PC-3 (cell line): ENCODE measurements at regions not wholly inside any gene's neighbourhood (a gene's known extent, or its start where the extent isn't known, plus 50 kb on each side); places are given as distances from the start of the nearest gene placed in this dataset.

ENCODE experiments used
- ATAC-seq: fragments of 200-7000 bp; cut with Tn5 transposase; 2 replicates; pipeline ENCODE4 v1.9.1; 2020; ENCODE audit warnings: mild to moderate bottlenecking, moderate library complexity
- BruUV-seq: library from RNA; stranded (reverse); fragments of 400-500 nt; replicated peaks from 2 replicates; lab custom pipeline; 2021; lab: Mats Ljungman, UMichigan
- CTCF ChIA-PET: fragments of 300-600 bp; sonication (Branson Sonifier 250); formaldehyde crosslinking; loops from one replicate; lab custom pipeline; 2022; ENCODE audit warnings: antibody characterized with exemption; lab: Charles Lee
- POLR2A ChIA-PET: fragments of 300-600 bp; sonication (Branson Sonifier 250); formaldehyde crosslinking; loops from one replicate; lab custom pipeline; 2022; ENCODE audit warnings: antibody characterized with exemption; ENCODE audit not compliant: unreplicated experiment; lab: Charles Lee
- DNase-seq: peaks from one replicate; pipeline ENCODE4 v3.0.0-alpha.2; 2015
- H2AFZ ChIP-seq: fragments of 300-600 bp; sonication (generic); 2 replicates; pipeline ENCODE4 v1.6.0; 2016; ENCODE audit warnings: antibody characterized with exemption, low read length
- H3F3A ChIP-seq: fragments of 300-600 bp; sonication (generic); one replicate; pipeline ENCODE4 v1.6.0; 2017; ENCODE audit warnings: antibody characterized with exemption, low read length, control low read depth, mild to moderate bottlenecking; ENCODE audit not compliant: unreplicated experiment
- H3K27ac ChIP-seq: fragments of 300-600 bp; sonication (generic); 2 replicates; pipeline ENCODE4 v1.5.1; 2016; ENCODE audit warnings: mild to moderate bottlenecking, low read length
- H3K27me3 ChIP-seq: fragments of 300-600 bp; sonication (generic); 2 replicates; pipeline ENCODE4 v1.6.1; 2016; ENCODE audit warnings: low read length, mixed read lengths
- H3K36me3 ChIP-seq: fragments of 300-600 bp; sonication (generic); 2 replicates; pipeline ENCODE4 v1.6.1; 2016; ENCODE audit warnings: low read depth, mixed run types, low read length, mixed read lengths
- H3K4me1 ChIP-seq: fragments of 300-600 bp; sonication (generic); 2 replicates; pipeline ENCODE4 v1.5.1; 2016; ENCODE audit warnings: low read length; ENCODE audit not compliant: insufficient read depth
- H3K4me2 ChIP-seq: fragments of 300-600 bp; sonication (generic); 2 replicates; pipeline ENCODE4 v1.6.0; 2016; ENCODE audit warnings: low read length
- H3K4me3 ChIP-seq: fragments of 300-600 bp; sonication (generic); 2 replicates; pipeline ENCODE4 v1.5.1; 2016; ENCODE audit warnings: mild to moderate bottlenecking, low read length, mixed read lengths
- H3K79me2 ChIP-seq: fragments of 300-600 bp; sonication (generic); 2 replicates; pipeline ENCODE4 v1.6.1; 2017; ENCODE audit warnings: low read length, mixed read lengths
- H3K9ac ChIP-seq: fragments of 300-600 bp; sonication (generic); 2 replicates; pipeline ENCODE4 v1.6.0; 2016; ENCODE audit warnings: mild to moderate bottlenecking, low read length
- H3K9me2 ChIP-seq: fragments of 300-600 bp; sonication (generic); replicated peaks from 2 replicates; pipeline ENCODE4 v1.6.1; 2016; ENCODE audit warnings: mixed run types, low read length, mixed read lengths
- H3K9me3 ChIP-seq: fragments of 300-600 bp; sonication (generic); 2 replicates; pipeline ENCODE4 v1.6.1; 2016; ENCODE audit warnings: low read length, mixed read lengths
- H4K20me1 ChIP-seq: fragments of 300-600 bp; sonication (generic); 2 replicates; pipeline ENCODE4 v1.6.1; 2016; ENCODE audit warnings: low read length, mixed read lengths
- EZH2 ChIP-seq: fragments of 300-600 bp; sonication (generic); IDR thresholded peaks from one replicate; pipeline ENCODE4 v1.6.1; 2017; ENCODE audit warnings: antibody characterized with exemption, mild to moderate bottlenecking, low read length; ENCODE audit not compliant: unreplicated experiment
- EZH2phosphoT487 ChIP-seq: fragments of 300-600 bp; sonication (generic); IDR thresholded peaks from 2 replicates; pipeline ENCODE4 v1.6.1; 2018; ENCODE audit warnings: mild to moderate bottlenecking, antibody characterized with exemption, low read length, borderline replicate concordance
- intact Hi-C: fragments of 100-400 bp; cut with micrococcal nuclease; formaldehyde crosslinking; loops from 2 replicates; pipeline ENCODE4 v1.9.0; 2023
- TF ChIP-seq, protein P1 (sequence below): fragments of 300-600 bp; sonication (generic); conservative IDR thresholded peaks from 2 replicates; pipeline ENCODE4 v1.5.1; 2017; ENCODE audit warnings: antibody characterized with exemption, low read depth, mild to moderate bottlenecking, low read length

DNA sequence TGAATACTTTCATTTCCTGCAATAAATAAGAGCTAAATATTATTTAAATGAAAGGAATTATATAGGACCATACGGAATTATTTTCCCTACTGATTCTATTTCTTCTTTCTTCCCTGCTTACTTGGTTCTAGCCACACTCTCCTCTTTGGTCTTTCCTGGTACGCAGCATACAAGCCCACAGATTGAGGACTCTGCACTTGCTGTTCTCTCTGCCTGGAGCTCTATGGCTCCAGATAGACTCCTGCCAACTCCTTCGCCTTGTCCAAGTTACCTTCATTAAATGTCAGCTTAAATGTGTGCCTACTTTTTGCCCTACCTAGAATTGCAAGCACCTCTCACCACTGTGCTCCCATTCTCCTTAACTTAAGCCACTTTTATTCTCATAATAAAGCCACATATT lies 203.4 kb downstream of the MDFIC start:
- CTCF ChIA-PET = no interaction called here
- no peaks in the 10 kb centered on the region for H3F3A ChIP-seq
- no peaks in the 10 kb centered on the region for H3K27me3 ChIP-seq
- BruUV-seq = no TSS peak
- no peak for DNase-seq
- no peak overlapping the region for H3K27ac ChIP-seq
- H3K4me3 ChIP-seq = no peak overlapping the region
- no peaks in the 10 kb centered on the region for H3K79me2 ChIP-seq
- peaks cover 17% of the 10 kb centered on the region for H3K4me1 ChIP-seq
- H3K9me3 ChIP-seq = no peaks in the 10 kb centered on the region
- intact Hi-C loops = no loop called here
- no peak overlapping the region for H3K4me2 ChIP-seq
- POLR2A ChIA-PET = interaction anchor here (0.6 kb wide), 1 partner anchor 76 kb away, joined by 4 read pairs; no protein-coding TSS in a partner anchor
- no peaks in the 10 kb centered on the region for H3K36me3 ChIP-seq
- no peak overlapping the region for H2AFZ ChIP-seq
- H4K20me1 ChIP-seq = no peaks in the 10 kb centered on the region
- TF ChIP-seq, protein P1, sequence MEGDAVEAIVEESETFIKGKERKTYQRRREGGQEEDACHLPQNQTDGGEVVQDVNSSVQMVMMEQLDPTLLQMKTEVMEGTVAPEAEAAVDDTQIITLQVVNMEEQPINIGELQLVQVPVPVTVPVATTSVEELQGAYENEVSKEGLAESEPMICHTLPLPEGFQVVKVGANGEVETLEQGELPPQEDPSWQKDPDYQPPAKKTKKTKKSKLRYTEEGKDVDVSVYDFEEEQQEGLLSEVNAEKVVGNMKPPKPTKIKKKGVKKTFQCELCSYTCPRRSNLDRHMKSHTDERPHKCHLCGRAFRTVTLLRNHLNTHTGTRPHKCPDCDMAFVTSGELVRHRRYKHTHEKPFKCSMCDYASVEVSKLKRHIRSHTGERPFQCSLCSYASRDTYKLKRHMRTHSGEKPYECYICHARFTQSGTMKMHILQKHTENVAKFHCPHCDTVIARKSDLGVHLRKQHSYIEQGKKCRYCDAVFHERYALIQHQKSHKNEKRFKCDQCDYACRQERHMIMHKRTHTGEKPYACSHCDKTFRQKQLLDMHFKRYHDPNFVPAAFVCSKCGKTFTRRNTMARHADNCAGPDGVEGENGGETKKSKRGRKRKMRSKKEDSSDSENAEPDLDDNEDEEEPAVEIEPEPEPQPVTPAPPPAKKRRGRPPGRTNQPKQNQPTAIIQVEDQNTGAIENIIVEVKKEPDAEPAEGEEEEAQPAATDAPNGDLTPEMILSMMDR = no peak
- TF ChIP-seq EZH2phosphoT487 = no peak
- TF ChIP-seq EZH2 = no peak
- no peaks in the 10 kb centered on the region for H3K9me2 ChIP-seq
- H3K9ac ChIP-seq = no peak overlapping the region
- no peak for ATAC-seq

DNA sequence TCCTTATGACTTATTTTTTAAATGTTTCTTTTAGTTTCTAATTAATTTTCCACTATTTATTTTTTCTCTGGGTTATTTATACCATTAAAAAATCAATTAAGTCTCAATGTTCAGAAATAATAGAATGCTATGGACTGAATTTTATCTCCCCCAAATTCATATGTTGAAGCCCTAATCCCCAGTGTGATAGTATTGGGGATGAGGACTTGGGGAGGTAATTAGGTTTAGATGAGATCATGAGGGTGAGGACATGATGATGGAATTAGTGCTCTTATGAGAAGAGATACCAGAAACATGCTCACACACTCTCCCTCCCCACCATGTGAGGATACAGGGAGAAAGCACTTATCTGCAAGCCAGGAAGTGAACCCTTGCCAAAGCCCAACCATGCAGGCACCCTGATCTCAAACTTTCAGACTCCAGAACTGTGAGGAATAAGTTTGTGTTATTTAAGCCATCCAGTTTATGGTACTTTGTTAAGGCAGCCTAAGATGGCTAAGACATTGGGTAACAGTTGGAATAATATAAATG lies 202.6 kb downstream of the MDFIC start:
- H3K9ac ChIP-seq = no peak overlapping the region
- no peak for DNase-seq
- H3K9me2 ChIP-seq = no peaks in the 10 kb centered on the region
- no peaks in the 10 kb centered on the region for H3K36me3 ChIP-seq
- no peak overlapping the region for H2AFZ ChIP-seq
- no TSS peak for BruUV-seq
- no peak overlapping the region for H3K27ac ChIP-seq
- H3K9me3 ChIP-seq = no peaks in the 10 kb centered on the region
- H3K4me1 ChIP-seq = peaks cover 17% of the 10 kb centered on the region
- no peak overlapping the region for H3K4me2 ChIP-seq
- ATAC-seq = no peak
- no peaks in the 10 kb centered on the region for H3K79me2 ChIP-seq
- no peaks in the 10 kb centered on the region for H3K27me3 ChIP-seq
- intact Hi-C loops = no loop called here
- no peaks in the 10 kb centered on the region for H3F3A ChIP-seq
- CTCF ChIA-PET = no interaction called here
- no peak for TF ChIP-seq EZH2phosphoT487
- TF ChIP-seq EZH2 = no peak
- TF ChIP-seq, protein P1 = no peak
- H3K4me3 ChIP-seq = no peak overlapping the region
- no peaks in the 10 kb centered on the region for H4K20me1 ChIP-seq
- POLR2A ChIA-PET = no interaction called here

DNA sequence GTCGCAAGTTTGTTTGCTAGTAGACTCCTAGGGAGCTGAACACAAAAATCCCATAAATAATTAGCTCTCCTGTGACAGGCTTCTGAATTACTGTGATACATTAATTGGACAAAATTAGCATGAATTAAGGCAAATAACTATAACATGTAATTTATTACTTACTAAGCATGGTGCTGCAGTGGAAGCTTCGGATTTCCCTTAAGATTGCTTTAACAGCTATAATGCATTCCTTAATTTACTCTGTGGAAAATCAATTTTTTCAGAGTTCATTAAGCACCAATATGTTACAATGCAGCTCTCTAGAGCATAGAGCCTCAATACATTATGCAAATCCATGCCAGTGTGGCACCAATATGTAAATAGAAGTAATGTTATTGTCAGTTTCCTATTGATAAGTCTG lies 201.5 kb downstream of the MDFIC start:
- no peaks in the 10 kb centered on the region for H3K9me2 ChIP-seq
- intact Hi-C loops = no loop called here
- H3K4me3 ChIP-seq = no peak overlapping the region
- H3K9me3 ChIP-seq = no peaks in the 10 kb centered on the region
- no TSS peak for BruUV-seq
- H3K4me1 ChIP-seq = peaks cover 14% of the 10 kb centered on the region
- DNase-seq (no peak), ATAC-seq (no peak)
- no peaks in the 10 kb centered on the region for H3K27me3 ChIP-seq
- H4K20me1 ChIP-seq = no peaks in the 10 kb centered on the region
- no peaks in the 10 kb centered on the region for H3F3A ChIP-seq
- H3K27ac ChIP-seq = no peak overlapping the region
- no peak overlapping the region for H2AFZ ChIP-seq
- TF ChIP-seq, protein P1 = no peak
- TF ChIP-seq EZH2phosphoT487 (no peak), EZH2 (no peak)
- H3K9ac ChIP-seq = no peak overlapping the region
- POLR2A ChIA-PET = no interaction called here
- no peak overlapping the region for H3K4me2 ChIP-seq
- CTCF ChIA-PET = no interaction called here
- no peaks in the 10 kb centered on the region for H3K79me2 ChIP-seq
- no peaks in the 10 kb centered on the region for H3K36me3 ChIP-seq
